ENCODE measurements at regions not wholly inside any gene's neighbourhood (a gene's known extent, or its start where the extent isn't known, plus 50 kb on each side); places are given as distances from the start of the nearest gene placed in this dataset.
A peak's percentile ranks its signal among the peaks of the same experiment; 100 is the strongest.

DNA sequence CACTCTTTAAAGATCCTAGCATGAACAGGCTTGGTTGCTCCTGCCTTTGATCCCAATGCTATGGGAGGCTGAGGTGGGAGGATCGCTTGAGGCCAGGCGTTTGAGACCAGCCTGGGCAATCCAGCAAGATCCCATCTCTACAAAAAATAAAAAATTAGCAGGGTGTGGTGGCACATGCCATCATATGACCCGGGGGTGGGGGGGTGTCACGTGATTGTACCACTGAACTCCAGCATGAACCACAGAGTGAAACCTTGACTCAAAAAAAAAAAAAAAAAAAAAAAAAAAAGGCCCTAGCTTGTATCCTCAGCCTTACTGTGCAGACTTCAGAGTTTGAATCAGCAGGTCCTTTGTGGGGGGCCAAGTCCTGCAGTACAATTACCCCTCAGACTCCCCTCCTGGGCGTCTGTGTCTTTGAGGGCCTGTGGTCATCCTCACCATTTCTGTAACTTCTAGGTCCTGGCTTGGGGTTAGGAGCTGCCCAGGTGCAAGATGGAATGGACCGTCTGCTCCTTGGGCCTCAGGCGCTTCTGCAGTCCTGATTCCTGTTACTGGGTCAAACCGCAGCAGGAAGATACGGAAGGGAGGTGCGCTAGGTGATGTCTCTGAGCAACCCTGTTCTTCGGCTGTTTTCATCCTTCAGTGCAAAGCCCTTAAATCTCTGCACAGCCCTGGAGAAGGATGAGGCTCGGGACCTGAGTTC is 208.1 kb downstream of the CTTN start:
- no TSS peak for BruUV-seq (replicated peaks)
- intact Hi-C loops (cut with micrococcal nuclease), result no loop called here
- Histone ChIP-seq H3K4me3 (no peak overlapping the region), H2AFZ (ENCODE audit: low read depth, low read length) (no peak overlapping the region), H3K36me3 (ENCODE audit: control insufficient read depth, insufficient read depth, low read length) (no peaks in the 10 kb centered on the region), H3K4me1 (replicated peaks in 1 of 2; ENCODE audit: control insufficient read depth in 2 of 2, insufficient read depth in 2 of 2, low read length in 2 of 2) (peaks cover 0 to 4% of the 10 kb centered on the region in 2 experiments; a peak in 1 of 5 replicates), H3K27ac (ENCODE audit: extremely low read depth, low read depth, low read length) (no peak overlapping the region), H3K9ac (ENCODE audit: insufficient read depth in 1 of 2, low read depth in 2 of 2, low read length in 2 of 2) (no peak overlapping the region), H3K4me2 (ENCODE audit: insufficient read depth, low read length) (no peak overlapping the region), H3K27me3 (ENCODE audit: control insufficient read depth in 2 of 2, insufficient read depth in 2 of 2, low read length in 2 of 2) (peaks cover 16 to 82% of the 10 kb centered on the region in 2 experiments), H3K79me2 (ENCODE audit: control insufficient read depth, insufficient read depth, low read length) (no peaks in the 10 kb centered on the region), H3K9me1 (ENCODE audit: control insufficient read depth, insufficient read depth, low read length) (no peaks in the 10 kb centered on the region), H4K20me1 (replicated peaks; ENCODE audit: control insufficient read depth, insufficient read depth, low read length) (peaks cover 9% of the 10 kb centered on the region; the same call in 1 of the 2 replicates), H3K9me3 (replicated peaks; ENCODE audit: control insufficient read depth, insufficient read depth, low read depth, low read length) (no peaks in the 10 kb centered on the region)
- CTCF ChIA-PET (ENCODE audit: low intra/inter-chr PET ratio), result no interaction called here
- in situ Hi-C loops (cut with MboI), result no loop called here
- TF ChIP-seq TFE3 (CRISPR knock-in tag; IDR thresholded peaks at IDR 0.05), result peak; percentile 61; the same call in 1 of the 2 replicates
- TF ChIP-seq, protein P1, sequence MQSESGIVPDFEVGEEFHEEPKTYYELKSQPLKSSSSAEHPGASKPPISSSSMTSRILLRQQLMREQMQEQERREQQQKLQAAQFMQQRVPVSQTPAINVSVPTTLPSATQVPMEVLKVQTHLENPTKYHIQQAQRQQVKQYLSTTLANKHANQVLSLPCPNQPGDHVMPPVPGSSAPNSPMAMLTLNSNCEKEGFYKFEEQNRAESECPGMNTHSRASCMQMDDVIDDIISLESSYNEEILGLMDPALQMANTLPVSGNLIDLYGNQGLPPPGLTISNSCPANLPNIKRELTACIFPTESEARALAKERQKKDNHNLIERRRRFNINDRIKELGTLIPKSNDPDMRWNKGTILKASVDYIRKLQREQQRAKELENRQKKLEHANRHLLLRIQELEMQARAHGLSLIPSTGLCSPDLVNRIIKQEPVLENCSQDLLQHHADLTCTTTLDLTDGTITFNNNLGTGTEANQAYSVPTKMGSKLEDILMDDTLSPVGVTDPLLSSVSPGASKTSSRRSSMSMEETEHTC (IDR thresholded peaks at IDR 0.05), result no peak
- 1% methylated on average over 10 of the region's 12 CpGs for WGBS (ENCODE audit: insufficient coverage, low coverage, missing lambda C conversion rate)
- no peak for ATAC-seq
- no peak for FAIRE-seq
- no peak for DNase-seq (ENCODE audit: extremely low read depth in 1 of 4, low spot score in 3 of 4)
- POLR2A ChIA-PET, result interaction anchor here (1.1 kb wide), 1 partner anchor 27 kb away, joined by 8 read pairs; no protein-coding TSS in a partner anchor

All from K562 (cell line).